Right lobe of liver (tissue), 6 donors: ENCODE measurements at regions not wholly inside any gene's neighbourhood (a gene's known extent, or its start where the extent isn't known, plus 50 kb on each side); places are given as distances from the start of the nearest gene placed in this dataset.

Experiments used
- ATAC-seq, 4 donors: fragments of 200-7000 bp; cut with Tn5 transposase; one replicate each; pipeline ENCODE4 v1.9.1; 2020; ENCODE audit warnings: mild to moderate bottlenecking in 4 of 4, moderate library complexity in 4 of 4
- DNase-seq, 3 donors: peaks; one replicate each; pipeline ENCODE4 v3.0.0-alpha.2; 2020
- H3K27ac ChIP-seq, 3 donors: fragments of 200-600 bp; one replicate each; pipeline ENCODE4 v1.8.0; 2022
- H3K27me3 ChIP-seq, 2 donors: fragments of 200-600 bp; one replicate each; pipeline ENCODE4 v1.8.0; 2022
- H3K36me3 ChIP-seq, 4 donors: fragments of 200-600 bp; sonication (generic) in 1 of 4; one replicate each; pipeline versions ENCODE4 v1.5.1 to v1.8.0; 2017 to 2022; ENCODE audit warnings: control low read depth in 1 of 4
- H3K4me1 ChIP-seq, 4 donors: fragments of 200-600 bp; sonication (generic) in 1 of 4; one replicate each; pipeline versions ENCODE4 v1.5.1 to v1.8.0; 2017 to 2022; ENCODE audit warnings: control low read depth in 1 of 4
- H3K4me3 ChIP-seq, 3 donors: fragments of 200-600 bp; one replicate each; pipeline ENCODE4 v1.8.0; 2022
- H3K9me3 ChIP-seq, 4 donors: fragments of 200-600 bp; sonication (generic) in 1 of 4; one replicate each; pipeline versions ENCODE4 v1.5.1 to v1.8.0; 2017 to 2022; ENCODE audit warnings: control low read depth in 1 of 4
- POLR2A ChIP-seq: fragments of 450-650 bp; IDR thresholded peaks from one replicate; pipeline ENCODE4 v1.6.1; 2017; ENCODE audit warnings: antibody characterized with exemption, mild to moderate bottlenecking
- WGBS: methylation state at CpG from one replicate; pipeline ENCODE4 v1.1.6; 2018; ENCODE audit warnings: low coverage, low lambda C conversion rate; ENCODE audit not compliant: insufficient coverage; ENCODE audit errors: missing lambda C conversion rate; 5-methylcytosine and 5-hydroxymethylcytosine counted together
- intact Hi-C, 2 donors: fragments of 100-400 bp; cut with DNase I; formaldehyde crosslinking; loops; one replicate each; pipeline versions ENCODE4 v1.11.2 to v1.14.1; 2022
- TF ChIP-seq, protein P1 (sequence below), 4 donors: fragments of 200-600 bp in 3 of 4; fragments of 450-650 bp in 1 of 4; IDR thresholded peaks; one replicate each; pipeline versions ENCODE4 v1.5.1 to v1.8.0; 2016 to 2022; ENCODE audit warnings: antibody characterized with exemption in 4 of 4, mild to moderate bottlenecking in 2 of 4
- donor health status: DM: no; HTN: yes; CAD: no.
- donor health status: DM: no; HTN: no; CAD: no.
- donor health status: DM: no; HTN: no; CAD: no.
- donor health status: DM: no; HTN: yes; CAD: no.
- donor health status: DM: no; HTN: yes; CAD: no.

DNA sequence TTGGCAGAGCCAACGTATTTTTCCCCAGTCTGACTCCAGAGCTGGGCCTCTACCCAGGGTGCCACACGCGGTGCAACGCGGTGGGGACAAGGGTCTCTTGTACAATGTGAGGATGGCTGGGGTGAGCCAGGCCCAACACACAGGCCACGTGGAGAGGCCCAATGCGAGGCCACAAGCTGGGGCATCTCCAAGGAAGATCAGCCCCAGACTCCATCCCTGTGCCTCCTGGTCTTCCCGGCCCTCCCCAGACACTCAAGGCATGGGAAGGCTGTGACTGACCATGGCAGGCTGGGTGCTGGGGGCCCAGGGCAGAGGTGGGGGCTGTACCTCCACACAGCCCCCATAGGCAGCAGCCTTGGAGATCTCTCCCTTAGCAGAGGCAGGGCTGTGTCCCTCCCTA, 135.3 kb upstream of the FAM20C start:
- no peaks in the 10 kb centered on the region for H3K36me3 ChIP-seq
- H3K4me1 ChIP-seq = no peaks in the 10 kb centered on the region
- no peak for ATAC-seq
- no peak overlapping the region for H3K4me3 ChIP-seq
- H3K9me3 ChIP-seq = no peaks in the 10 kb centered on the region
- intact Hi-C loops = no loop called here
- peak in 2 of 3 donors; percentile 40 to 43 for DNase-seq
- TF ChIP-seq, protein P1, sequence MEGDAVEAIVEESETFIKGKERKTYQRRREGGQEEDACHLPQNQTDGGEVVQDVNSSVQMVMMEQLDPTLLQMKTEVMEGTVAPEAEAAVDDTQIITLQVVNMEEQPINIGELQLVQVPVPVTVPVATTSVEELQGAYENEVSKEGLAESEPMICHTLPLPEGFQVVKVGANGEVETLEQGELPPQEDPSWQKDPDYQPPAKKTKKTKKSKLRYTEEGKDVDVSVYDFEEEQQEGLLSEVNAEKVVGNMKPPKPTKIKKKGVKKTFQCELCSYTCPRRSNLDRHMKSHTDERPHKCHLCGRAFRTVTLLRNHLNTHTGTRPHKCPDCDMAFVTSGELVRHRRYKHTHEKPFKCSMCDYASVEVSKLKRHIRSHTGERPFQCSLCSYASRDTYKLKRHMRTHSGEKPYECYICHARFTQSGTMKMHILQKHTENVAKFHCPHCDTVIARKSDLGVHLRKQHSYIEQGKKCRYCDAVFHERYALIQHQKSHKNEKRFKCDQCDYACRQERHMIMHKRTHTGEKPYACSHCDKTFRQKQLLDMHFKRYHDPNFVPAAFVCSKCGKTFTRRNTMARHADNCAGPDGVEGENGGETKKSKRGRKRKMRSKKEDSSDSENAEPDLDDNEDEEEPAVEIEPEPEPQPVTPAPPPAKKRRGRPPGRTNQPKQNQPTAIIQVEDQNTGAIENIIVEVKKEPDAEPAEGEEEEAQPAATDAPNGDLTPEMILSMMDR (IDR thresholded peaks at IDR 0.05) = no peak
- TF ChIP-seq POLR2A = no peak
- H3K27me3 ChIP-seq = no peaks in the 10 kb centered on the region
- 78% methylated on average over 1 of the region's 8 CpGs for WGBS
- H3K27ac ChIP-seq = no peak overlapping the region

DNA sequence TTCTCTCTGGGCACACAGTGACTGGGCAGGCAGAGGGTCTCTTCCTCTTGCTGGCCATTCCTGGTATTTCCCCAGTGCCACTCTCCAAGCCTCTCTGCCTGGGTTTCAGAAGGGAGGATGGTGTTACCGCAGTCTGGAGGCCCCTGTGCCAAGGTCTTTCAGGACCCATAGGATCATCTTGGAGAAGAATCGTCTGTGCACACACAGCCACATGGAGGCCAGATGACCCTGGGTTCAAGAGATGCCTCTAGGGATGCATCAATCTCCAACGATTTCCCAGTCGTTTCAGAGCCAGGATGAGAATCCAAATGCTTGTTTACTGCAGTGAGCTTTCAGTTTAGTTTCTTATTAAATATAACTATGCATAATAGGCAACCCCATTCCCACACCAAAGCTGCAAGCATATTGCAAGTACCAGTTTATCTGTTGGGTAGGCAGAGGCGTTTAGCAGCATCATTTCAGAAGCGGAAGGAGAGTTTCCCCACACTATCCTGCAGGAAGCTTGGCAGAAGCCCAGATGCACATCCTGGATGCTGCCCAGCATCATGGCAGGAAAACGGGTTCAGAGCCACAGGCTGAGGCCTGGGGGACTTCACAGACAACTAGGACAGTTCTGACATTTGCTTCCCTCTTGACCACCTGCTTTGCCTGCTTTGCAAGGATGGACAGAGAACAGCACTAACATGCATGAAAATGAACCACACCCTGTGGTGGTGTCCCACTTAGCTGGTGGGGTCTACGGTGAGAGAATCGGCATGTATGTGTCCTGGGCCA, 134.7 kb upstream of the FAM20C start:
- Histone ChIP-seq H3K9me3 (no peaks in the 10 kb centered on the region), H3K4me1 (no peaks in the 10 kb centered on the region), H3K4me3 (no peak overlapping the region), H3K27me3 (no peaks in the 10 kb centered on the region), H3K36me3 (no peaks in the 10 kb centered on the region), H3K27ac (no peak overlapping the region)
- intact Hi-C loops = no loop called here
- DNase-seq = peak in 2 of 3 donors; percentile 22 to 44
- WGBS = 16% methylated on average over 4 of the region's 9 CpGs
- no peak for ATAC-seq
- TF ChIP-seq, protein P1 (IDR thresholded peaks at IDR 0.05) = no peak
- TF ChIP-seq POLR2A = no peak

DNA sequence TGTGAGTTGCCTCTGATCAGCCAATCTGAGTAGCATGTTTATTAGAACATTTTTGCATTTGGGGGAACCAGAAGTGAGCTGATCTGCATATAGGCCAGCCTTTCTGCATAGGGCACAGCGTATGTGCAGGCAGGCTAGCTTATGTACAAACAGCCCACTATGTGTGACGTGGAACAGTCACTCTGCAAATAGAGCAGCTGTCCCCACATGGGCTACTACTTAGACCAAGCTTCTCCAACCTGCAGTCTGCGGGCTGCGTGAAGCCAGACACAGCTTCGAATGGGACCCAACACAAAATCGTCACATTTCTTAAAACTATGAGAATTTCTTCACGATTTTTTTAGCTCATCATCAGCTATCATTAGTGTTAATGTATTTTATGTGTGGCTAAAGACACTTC, 134.1 kb upstream of the FAM20C start:
- Histone ChIP-seq H3K36me3 (no peaks in the 10 kb centered on the region), H3K27ac (no peak overlapping the region), H3K27me3 (no peaks in the 10 kb centered on the region), H3K4me3 (no peak overlapping the region), H3K9me3 (no peaks in the 10 kb centered on the region), H3K4me1 (no peaks in the 10 kb centered on the region)
- intact Hi-C loops = no loop called here
- ATAC-seq (no peak), DNase-seq (peak in 2 of 3 donors; percentile 8 to 32)
- WGBS = 67% methylated on average over 2 of the region's 7 CpGs
- TF ChIP-seq POLR2A = no peak
- TF ChIP-seq, protein P1 (IDR thresholded peaks at IDR 0.05) = no peak

DNA sequence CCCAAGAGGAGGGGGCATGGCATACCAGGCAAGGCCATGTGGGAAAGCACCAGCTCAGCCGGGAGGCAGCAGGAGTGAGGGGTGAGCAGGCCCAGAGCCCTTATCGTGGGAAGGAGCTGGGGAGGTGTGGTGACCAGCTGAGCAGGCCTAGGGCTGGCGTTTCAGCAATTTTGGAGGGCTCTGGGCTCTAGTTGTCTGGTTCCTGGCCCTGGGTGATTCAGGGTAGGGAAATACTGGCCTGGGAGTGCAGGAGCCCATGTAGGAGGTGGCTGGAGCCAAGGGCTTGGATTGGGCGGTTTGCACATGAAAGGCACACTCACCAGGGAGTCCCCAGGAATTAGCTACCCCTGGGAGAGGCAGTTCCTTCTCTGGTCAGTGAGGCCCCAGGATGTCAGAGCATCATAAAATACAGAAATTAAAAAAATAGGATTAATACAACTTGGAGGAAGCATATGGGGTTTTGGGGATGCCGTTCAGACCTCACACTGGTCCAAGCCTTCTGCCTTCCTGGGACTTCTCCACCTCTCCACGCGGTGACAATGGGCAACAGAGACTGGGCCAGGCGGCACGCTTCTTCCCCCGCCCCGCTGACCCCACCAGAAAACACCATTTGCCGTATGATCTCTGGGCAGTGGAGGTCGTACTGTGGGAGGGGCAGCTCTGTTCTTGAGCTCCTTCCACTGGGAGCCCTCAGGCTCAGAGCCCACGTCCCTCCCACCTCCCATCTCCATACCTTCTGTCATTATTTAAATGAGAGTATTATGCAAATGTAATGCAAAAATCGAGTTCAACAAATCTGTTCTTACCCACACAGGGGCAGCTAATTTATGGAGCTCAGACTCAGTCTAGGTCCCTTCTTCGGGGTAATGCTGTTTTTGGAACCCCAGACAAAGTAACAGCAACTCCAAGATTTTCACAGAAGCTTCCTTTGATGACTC, 133.0 kb upstream of the FAM20C start:
- Histone ChIP-seq H3K9me3 (no peaks in the 10 kb centered on the region), H3K36me3 (no peaks in the 10 kb centered on the region), H3K27me3 (no peaks in the 10 kb centered on the region), H3K4me1 (no peaks in the 10 kb centered on the region), H3K4me3 (no peak overlapping the region), H3K27ac (no peak overlapping the region)
- intact Hi-C loops = no loop called here
- 61% methylated on average over 4 of the region's 16 CpGs for WGBS
- TF ChIP-seq, protein P1 (IDR thresholded peaks at IDR 0.05) = no peak
- peak in 2 of 3 donors; percentile 29 to 42 for DNase-seq
- ATAC-seq = no peak
